HG02840 (cell line): ENCODE measurements at regions not wholly inside any gene's neighbourhood (a gene's known extent, or its start where the extent isn't known, plus 50 kb on each side); places are given as distances from the start of the nearest gene placed in this dataset.
"Not testable (repeated sequence)": the region's sequence is repeated elsewhere in the genome, so short reads cannot be mapped to it uniquely, and the experiment has no call there.

Experiments used
- ATAC-seq: cut with Tn5 transposase; IDR thresholded peaks from one replicate; pipeline ENCODE4 v1.9.1; 2021; ENCODE audit warnings: mild to moderate bottlenecking, moderate library complexity, moderate number of reproducible peaks; ENCODE audit not compliant: unreplicated experiment, low FRiP score

- ATAC-seq: no peak
These were observed 231.3 kb downstream of the SHOX start for GRCh38 chrX:861921-862320.

- ATAC-seq: no peak
These were observed 230.8 kb downstream of the SHOX start for GRCh38 chrX:861340-861890.

GRCh38 chrX:859329-859728, 228.7 kb downstream of the SHOX start:
- ATAC-seq: no peak

GRCh38 chrX:858542-859078, 228.0 kb downstream of the SHOX start:
- no peak for ATAC-seq

- no peak for ATAC-seq
These were observed 226.8 kb downstream of the SHOX start for GRCh38 chrX:857376-857775.

GRCh38 chrX:856566-857290, 226.1 kb downstream of the SHOX start:
- ATAC-seq: no peak

GRCh38 chrX:853304-853703, 222.7 kb downstream of the SHOX start:
- ATAC-seq: no peak

GRCh38 chrX:850471-850916, 219.9 kb downstream of the SHOX start:
- ATAC-seq: no peak

GRCh38 chrX:848386-848785, 217.8 kb downstream of the SHOX start:
- ATAC-seq: no peak

- no peak for ATAC-seq
These were observed 212.7 kb downstream of the SHOX start for GRCh38 chrX:843306-843705.

GRCh38 chrX:840556-840955, 210.0 kb downstream of the SHOX start:
- ATAC-seq: no peak

GRCh38 chrX:838666-839065, 208.1 kb downstream of the SHOX start:
- ATAC-seq: not testable (repeated sequence)

- ATAC-seq: not testable (repeated sequence)
These were observed 205.3 kb downstream of the SHOX start for GRCh38 chrX:835857-836256.

- no peak for ATAC-seq
These were observed 199.9 kb downstream of the SHOX start for GRCh38 chrX:830532-830931.

GRCh38 chrX:829145-829544, 198.6 kb downstream of the SHOX start:
- ATAC-seq: no peak

- ATAC-seq: no peak
These were observed 197.9 kb downstream of the SHOX start for GRCh38 chrX:828411-828959.

GRCh38 chrX:826448-826847, 195.9 kb downstream of the SHOX start:
- no peak for ATAC-seq

GRCh38 chrX:825991-826390, 195.4 kb downstream of the SHOX start:
- no peak for ATAC-seq

- not testable (repeated sequence) for ATAC-seq
These were observed 192.5 kb downstream of the SHOX start for GRCh38 chrX:823073-823472.

GRCh38 chrX:821327-822107, 190.9 kb downstream of the SHOX start:
- no peak for ATAC-seq

GRCh38 chrX:819684-820083, 189.1 kb downstream of the SHOX start:
- ATAC-seq: no peak
